Choroid plexus epithelial cell (primary cell): ENCODE measurements at regions not wholly inside any gene's neighbourhood (a gene's known extent, or its start where the extent isn't known, plus 50 kb on each side); places are given as distances from the start of the nearest gene placed in this dataset.
"Not testable (repeated sequence)": the region's sequence is repeated elsewhere in the genome, so short reads cannot be mapped to it uniquely, and the experiment has no call there.

ENCODE experiments used
- DNase-seq: peaks from one replicate; pipeline ENCODE4 v3.0.0-alpha.2; 2010; ENCODE audit warnings: low read depth
- H3K4me3 ChIP-seq: 2 replicates; pipeline ENCODE4 v1.5.1; 2011; ENCODE audit warnings: low read depth, mild to moderate bottlenecking, control low read depth, low read length, moderate library complexity
- CTCF ChIP-seq: conservative IDR thresholded peaks from 2 replicates; pipeline ENCODE4 v1.5.1; 2011; ENCODE audit warnings: low read depth, mild to moderate bottlenecking, control low read depth, inconsistent platforms, low read length, moderate library complexity

GRCh38 chr1:213512316-213512715 is 461.3 kb downstream of the RPS6KC1 start:
- H3K4me3 ChIP-seq, result no peak overlapping the region
- TF ChIP-seq CTCF, result no peak
- DNase-seq, result no peak

- H3K4me3 ChIP-seq, result no peak overlapping the region
- no peak for DNase-seq
- no peak for TF ChIP-seq CTCF
These were observed 462.0 kb downstream of the RPS6KC1 start for GRCh38 chr1:213513006-213513405.

- not testable (repeated sequence) for H3K4me3 ChIP-seq, DNase-seq
These were observed 463.6 kb downstream of the RPS6KC1 start for GRCh38 chr1:213514408-213515179.

- no peak for DNase-seq
- no peak for TF ChIP-seq CTCF
- H3K4me3 ChIP-seq, result no peak overlapping the region
These were observed 468.1 kb downstream of the RPS6KC1 start for GRCh38 chr1:213519098-213519497.

GRCh38 chr1:213521206-213521605 is 466.6 kb upstream of the PROX1 start:
- no peak for DNase-seq
- no peak for TF ChIP-seq CTCF
- H3K4me3 ChIP-seq, result no peak overlapping the region

GRCh38 chr1:213523781-213524398 is 463.9 kb upstream of the PROX1 start:
- TF ChIP-seq CTCF, result no peak

GRCh38 chr1:213526306-213526705 is 461.5 kb upstream of the PROX1 start:
- no peak overlapping the region for H3K4me3 ChIP-seq
- TF ChIP-seq CTCF, result no peak
- DNase-seq, result no peak

More at GRCh38 chr1:213523781-213524398, 463.9 kb upstream of the PROX1 start:
- H3K4me3 ChIP-seq, result no peak overlapping the region
- DNase-seq, result no peak
